ENCODE measurements at regions not wholly inside any gene's neighbourhood (a gene's known extent, or its start where the extent isn't known, plus 50 kb on each side); places are given as distances from the start of the nearest gene placed in this dataset.
"Not testable (repeated sequence)": the region's sequence is repeated elsewhere in the genome, so short reads cannot be mapped to it uniquely, and the experiment has no call there.

GRCh38 chr6:101146389-101146788 is 247.1 kb upstream of the GRIK2 start:
- TF ChIP-seq CSDC2 (CRISPR knock-in tag; IDR thresholded peaks at IDR 0.05) (no peak), TCF4 (CRISPR knock-in tag; IDR thresholded peaks at IDR 0.05; ENCODE audit: borderline replicate concordance) (no peak), ESRRG (CRISPR knock-in tag; IDR thresholded peaks at IDR 0.05) (no peak), RARB (CRISPR knock-in tag; IDR thresholded peaks at IDR 0.05) (no peak), ZNF8 (CRISPR knock-in tag; IDR thresholded peaks at IDR 0.05) (no peak), ZNF565 (CRISPR knock-in tag; conservative IDR thresholded peaks at IDR 0.05; ENCODE audit: low read depth) (no peak), ZFP3 (CRISPR knock-in tag; IDR thresholded peaks at IDR 0.05) (no peak), TOX (CRISPR knock-in tag; IDR thresholded peaks at IDR 0.05; ENCODE audit: borderline replicate concordance) (no peak), POU6F1 (CRISPR knock-in tag; IDR thresholded peaks at IDR 0.05; ENCODE audit: borderline replicate concordance, low read depth) (no peak)
- TF ChIP-seq, protein P1, sequence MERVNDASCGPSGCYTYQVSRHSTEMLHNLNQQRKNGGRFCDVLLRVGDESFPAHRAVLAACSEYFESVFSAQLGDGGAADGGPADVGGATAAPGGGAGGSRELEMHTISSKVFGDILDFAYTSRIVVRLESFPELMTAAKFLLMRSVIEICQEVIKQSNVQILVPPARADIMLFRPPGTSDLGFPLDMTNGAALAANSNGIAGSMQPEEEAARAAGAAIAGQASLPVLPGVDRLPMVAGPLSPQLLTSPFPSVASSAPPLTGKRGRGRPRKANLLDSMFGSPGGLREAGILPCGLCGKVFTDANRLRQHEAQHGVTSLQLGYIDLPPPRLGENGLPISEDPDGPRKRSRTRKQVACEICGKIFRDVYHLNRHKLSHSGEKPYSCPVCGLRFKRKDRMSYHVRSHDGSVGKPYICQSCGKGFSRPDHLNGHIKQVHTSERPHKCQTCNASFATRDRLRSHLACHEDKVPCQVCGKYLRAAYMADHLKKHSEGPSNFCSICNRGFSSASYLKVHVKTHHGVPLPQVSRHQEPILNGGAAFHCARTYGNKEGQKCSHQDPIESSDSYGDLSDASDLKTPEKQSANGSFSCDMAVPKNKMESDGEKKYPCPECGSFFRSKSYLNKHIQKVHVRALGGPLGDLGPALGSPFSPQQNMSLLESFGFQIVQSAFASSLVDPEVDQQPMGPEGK (CRISPR knock-in tag; IDR thresholded peaks at IDR 0.05; ENCODE audit: borderline replicate concordance) = no peak
- TF ChIP-seq, protein P2, sequence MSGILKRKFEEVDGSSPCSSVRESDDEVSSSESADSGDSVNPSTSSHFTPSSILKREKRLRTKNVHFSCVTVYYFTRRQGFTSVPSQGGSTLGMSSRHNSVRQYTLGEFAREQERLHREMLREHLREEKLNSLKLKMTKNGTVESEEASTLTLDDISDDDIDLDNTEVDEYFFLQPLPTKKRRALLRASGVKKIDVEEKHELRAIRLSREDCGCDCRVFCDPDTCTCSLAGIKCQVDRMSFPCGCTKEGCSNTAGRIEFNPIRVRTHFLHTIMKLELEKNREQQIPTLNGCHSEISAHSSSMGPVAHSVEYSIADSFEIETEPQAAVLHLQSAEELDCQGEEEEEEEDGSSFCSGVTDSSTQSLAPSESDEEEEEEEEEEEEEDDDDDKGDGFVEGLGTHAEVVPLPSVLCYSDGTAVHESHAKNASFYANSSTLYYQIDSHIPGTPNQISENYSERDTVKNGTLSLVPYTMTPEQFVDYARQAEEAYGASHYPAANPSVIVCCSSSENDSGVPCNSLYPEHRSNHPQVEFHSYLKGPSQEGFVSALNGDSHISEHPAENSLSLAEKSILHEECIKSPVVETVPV (CRISPR knock-in tag; IDR thresholded peaks at IDR 0.05) = no peak

DNA sequence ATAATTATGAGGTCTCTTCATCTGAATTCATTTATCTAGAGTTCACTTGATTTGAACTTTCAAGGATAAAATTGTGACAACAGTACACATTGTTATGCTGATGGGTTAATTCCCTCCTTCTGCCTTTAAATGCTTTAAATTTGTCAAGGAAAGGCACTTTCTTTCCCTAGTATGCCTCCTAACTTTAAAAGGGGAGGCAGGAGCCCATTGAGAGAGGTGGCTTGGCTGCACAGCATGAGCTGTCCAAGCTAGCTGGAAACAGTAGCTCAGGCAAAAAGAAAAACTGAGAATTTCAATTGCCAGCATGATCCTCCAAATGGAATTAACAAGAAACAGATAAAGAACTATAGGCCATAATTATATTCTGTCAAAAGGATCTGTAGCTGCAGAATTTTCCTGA is 243.3 kb upstream of the GRIK2 start:
- no peak for ATAC-seq
- TF ChIP-seq BACH2 (CRISPR knock-in tag; IDR thresholded peaks at IDR 0.05; ENCODE audit: borderline replicate concordance) (no peak), TSHZ2 (CRISPR knock-in tag; IDR thresholded peaks at IDR 0.05) (no peak), ZNF8 (CRISPR knock-in tag; IDR thresholded peaks at IDR 0.05) (no peak), ZNF565 (CRISPR knock-in tag; conservative IDR thresholded peaks at IDR 0.05; ENCODE audit: low read depth) (no peak), GLIS3 (CRISPR knock-in tag; IDR thresholded peaks at IDR 0.05) (no peak), ESRRG (CRISPR knock-in tag; IDR thresholded peaks at IDR 0.05) (no peak), PPARA (CRISPR knock-in tag; IDR thresholded peaks at IDR 0.05; ENCODE audit: borderline replicate concordance) (no peak), CREB5 (CRISPR knock-in tag; IDR thresholded peaks at IDR 0.05; ENCODE audit: low read depth) (no peak), ZC3H10 (CRISPR knock-in tag; IDR thresholded peaks at IDR 0.05) (no peak), CSDC2 (CRISPR knock-in tag; IDR thresholded peaks at IDR 0.05) (no peak), ARNTL (CRISPR knock-in tag; IDR thresholded peaks at IDR 0.05; ENCODE audit: borderline replicate concordance, low read depth) (no peak), TOX (CRISPR knock-in tag; IDR thresholded peaks at IDR 0.05; ENCODE audit: borderline replicate concordance) (no peak), ZFP30 (CRISPR knock-in tag; IDR thresholded peaks at IDR 0.05) (no peak), ISL1 (CRISPR knock-in tag; IDR thresholded peaks at IDR 0.05) (no peak), OSR1 (CRISPR knock-in tag; IDR thresholded peaks at IDR 0.05) (no peak), POU6F1 (CRISPR knock-in tag; IDR thresholded peaks at IDR 0.05; ENCODE audit: borderline replicate concordance, low read depth) (no peak)
- TF ChIP-seq, protein P1 (CRISPR knock-in tag; IDR thresholded peaks at IDR 0.05; ENCODE audit: borderline replicate concordance) = no peak
- TF ChIP-seq, protein P2 (CRISPR knock-in tag; IDR thresholded peaks at IDR 0.05) = no peak

More at GRCh38 chr6:101146389-101146788, 247.1 kb upstream of the GRIK2 start:
- ATAC-seq = no peak

GRCh38 chr6:101157638-101158037 is 235.9 kb upstream of the GRIK2 start:
- ATAC-seq = not testable (repeated sequence)
